SK-N-SH treated with all-trans-retinoic acid at 6 μM for 48 hours (cell line): ENCODE measurements at regions not wholly inside any gene's neighbourhood (a gene's known extent, or its start where the extent isn't known, plus 50 kb on each side); places are given as distances from the start of the nearest gene placed in this dataset.

Source experiments
- ATAC-seq: fragments of 200-7000 bp; cut with Tn5 transposase; 3 replicates; pipeline ENCODE4 v1.9.1; 2020; ENCODE audit warnings: mild to moderate bottlenecking, moderate library complexity
- ARNTL ChIP-seq: fragments of 450-650 bp; formaldehyde crosslinking; IDR thresholded peaks from 2 replicates; pipeline ENCODE4 v1.5.0; 2020; ENCODE audit warnings: low read depth, mild to moderate bottlenecking, moderate library complexity, borderline replicate concordance
- BACH2 ChIP-seq: fragments of 250-450 bp; sonication (Bioruptor Pico); IDR thresholded peaks from 2 replicates; pipeline ENCODE4 v1.9.0; 2021; ENCODE audit warnings: mild to moderate bottlenecking, borderline replicate concordance
- CSDC2 ChIP-seq: fragments of 250-450 bp; sonication (Bioruptor Pico); IDR thresholded peaks from 2 replicates; pipeline ENCODE4 v1.5.0; 2020; ENCODE audit warnings: mild to moderate bottlenecking, moderate library complexity
- ESRRG ChIP-seq: fragments of 250-450 bp; sonication (Bioruptor Pico); IDR thresholded peaks from 2 replicates; pipeline ENCODE4 v1.6.1; 2021; ENCODE audit warnings: mild to moderate bottlenecking
- GLIS3 ChIP-seq: fragments of 250-450 bp; sonication (Bioruptor Pico); IDR thresholded peaks from 2 replicates; pipeline ENCODE4 v1.5.0; 2020; ENCODE audit warnings: mild to moderate bottlenecking, moderate library complexity
- ISL1 ChIP-seq: fragments of 250-450 bp; sonication (Bioruptor Pico); IDR thresholded peaks from 2 replicates; pipeline ENCODE4 v2.1.2; 2022; ENCODE audit warnings: mild to moderate bottlenecking, moderate library complexity
- OSR1 ChIP-seq: fragments of 250-450 bp; sonication (Bioruptor Pico); IDR thresholded peaks from 2 replicates; pipeline ENCODE4 v1.8.0; 2022; ENCODE audit warnings: moderate library complexity, mild to moderate bottlenecking, inconsistent platforms
- PPARA ChIP-seq: fragments of 250-450 bp; sonication (Bioruptor Pico); IDR thresholded peaks from 2 replicates; pipeline ENCODE4 v1.5.0; 2020; ENCODE audit warnings: mild to moderate bottlenecking, borderline replicate concordance
- TCF4 ChIP-seq: fragments of 250-450 bp; sonication (Bioruptor Pico); IDR thresholded peaks from 2 replicates; pipeline ENCODE4 v1.8.0; 2021; ENCODE audit warnings: mild to moderate bottlenecking, moderate library complexity, borderline replicate concordance
- TOX ChIP-seq: fragments of 250-450 bp; sonication (Bioruptor Pico); IDR thresholded peaks from 2 replicates; pipeline ENCODE4 v1.8.0; 2021; ENCODE audit warnings: mild to moderate bottlenecking, moderate library complexity, borderline replicate concordance
- ZC3H10 ChIP-seq: fragments of 250-450 bp; sonication (Bioruptor Pico); IDR thresholded peaks from 2 replicates; pipeline ENCODE4 v1.5.1; 2021; ENCODE audit warnings: mild to moderate bottlenecking, moderate library complexity
- ZFP3 ChIP-seq: fragments of 250-450 bp; sonication (Bioruptor Pico); IDR thresholded peaks from 2 replicates; pipeline ENCODE4 v1.5.0; 2020; ENCODE audit warnings: mild to moderate bottlenecking, moderate library complexity
- ZNF565 ChIP-seq: fragments of 450-650 bp; formaldehyde crosslinking; conservative IDR thresholded peaks from 2 replicates; pipeline ENCODE4 v1.5.0; 2020; ENCODE audit warnings: low read depth, mild to moderate bottlenecking, moderate library complexity
- ZNF70 ChIP-seq: fragments of 450-650 bp; formaldehyde crosslinking; IDR thresholded peaks from 2 replicates; pipeline ENCODE4 v1.5.0; 2020; ENCODE audit warnings: mild to moderate bottlenecking, moderate library complexity
- ZNF8 ChIP-seq: fragments of 450-650 bp; formaldehyde crosslinking; IDR thresholded peaks from 2 replicates; pipeline ENCODE4 v1.5.0; 2020; ENCODE audit warnings: mild to moderate bottlenecking, moderate library complexity
- TF ChIP-seq, protein P1 (sequence below): fragments of 250-450 bp; sonication (Bioruptor Pico); IDR thresholded peaks from 2 replicates; pipeline ENCODE4 v1.5.1; 2021; ENCODE audit warnings: mild to moderate bottlenecking, moderate library complexity
- TF ChIP-seq, protein P2 (sequence below): fragments of 250-450 bp; sonication (Bioruptor Pico); IDR thresholded peaks from 2 replicates; pipeline ENCODE4 v1.5.1; 2020; ENCODE audit warnings: low read depth, mild to moderate bottlenecking, moderate library complexity
- TF ChIP-seq, protein P3 (sequence below): fragments of 250-450 bp; sonication (Bioruptor Pico); IDR thresholded peaks from 2 replicates; pipeline ENCODE4 v1.8.0; 2021; ENCODE audit warnings: low read depth, mild to moderate bottlenecking, moderate library complexity, borderline replicate concordance
- TF ChIP-seq, protein P4 (sequence below): fragments of 250-450 bp; sonication (Bioruptor Pico); IDR thresholded peaks from 2 replicates; pipeline ENCODE4 v1.5.0; 2020; ENCODE audit warnings: mild to moderate bottlenecking, moderate library complexity
- TF ChIP-seq, protein P5 (sequence below): fragments of 250-450 bp; sonication (Bioruptor Pico); IDR thresholded peaks from 2 replicates; pipeline ENCODE4 v1.8.0; 2020; ENCODE audit warnings: mild to moderate bottlenecking, moderate library complexity, borderline replicate concordance

DNA sequence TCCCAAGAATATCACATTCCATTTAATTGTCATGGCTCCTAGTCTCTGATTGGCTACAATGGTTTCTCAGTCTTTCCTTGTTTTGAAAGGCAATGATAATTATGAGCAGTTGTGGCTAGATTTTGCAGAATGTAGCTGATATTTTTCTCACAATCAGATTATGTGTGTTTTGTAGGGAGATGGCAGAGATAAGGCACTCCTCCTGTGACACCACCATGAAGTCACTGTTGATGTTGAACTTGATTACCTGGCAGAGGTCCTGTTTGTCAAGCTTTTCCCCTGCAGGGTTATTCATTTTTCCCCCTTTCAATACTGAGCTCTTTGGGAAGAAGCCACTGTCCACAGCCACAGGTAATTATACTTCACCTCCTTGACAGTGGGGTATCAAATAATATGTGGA is 602.9 kb upstream of the PFKP start:
- ATAC-seq = no peak
- no peak for TF ChIP-seq BACH2 (CRISPR knock-in tag)
- TF ChIP-seq, protein P1, sequence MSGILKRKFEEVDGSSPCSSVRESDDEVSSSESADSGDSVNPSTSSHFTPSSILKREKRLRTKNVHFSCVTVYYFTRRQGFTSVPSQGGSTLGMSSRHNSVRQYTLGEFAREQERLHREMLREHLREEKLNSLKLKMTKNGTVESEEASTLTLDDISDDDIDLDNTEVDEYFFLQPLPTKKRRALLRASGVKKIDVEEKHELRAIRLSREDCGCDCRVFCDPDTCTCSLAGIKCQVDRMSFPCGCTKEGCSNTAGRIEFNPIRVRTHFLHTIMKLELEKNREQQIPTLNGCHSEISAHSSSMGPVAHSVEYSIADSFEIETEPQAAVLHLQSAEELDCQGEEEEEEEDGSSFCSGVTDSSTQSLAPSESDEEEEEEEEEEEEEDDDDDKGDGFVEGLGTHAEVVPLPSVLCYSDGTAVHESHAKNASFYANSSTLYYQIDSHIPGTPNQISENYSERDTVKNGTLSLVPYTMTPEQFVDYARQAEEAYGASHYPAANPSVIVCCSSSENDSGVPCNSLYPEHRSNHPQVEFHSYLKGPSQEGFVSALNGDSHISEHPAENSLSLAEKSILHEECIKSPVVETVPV = no peak
- TF ChIP-seq ZNF70 (CRISPR knock-in tag) = no peak
- TF ChIP-seq, protein P2, sequence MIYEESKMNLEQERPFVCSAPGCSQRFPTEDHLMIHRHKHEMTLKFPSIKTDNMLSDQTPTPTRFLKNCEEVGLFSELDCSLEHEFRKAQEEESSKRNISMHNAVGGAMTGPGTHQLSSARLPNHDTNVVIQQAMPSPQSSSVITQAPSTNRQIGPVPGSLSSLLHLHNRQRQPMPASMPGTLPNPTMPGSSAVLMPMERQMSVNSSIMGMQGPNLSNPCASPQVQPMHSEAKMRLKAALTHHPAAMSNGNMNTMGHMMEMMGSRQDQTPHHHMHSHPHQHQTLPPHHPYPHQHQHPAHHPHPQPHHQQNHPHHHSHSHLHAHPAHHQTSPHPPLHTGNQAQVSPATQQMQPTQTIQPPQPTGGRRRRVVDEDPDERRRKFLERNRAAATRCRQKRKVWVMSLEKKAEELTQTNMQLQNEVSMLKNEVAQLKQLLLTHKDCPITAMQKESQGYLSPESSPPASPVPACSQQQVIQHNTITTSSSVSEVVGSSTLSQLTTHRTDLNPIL (CRISPR knock-in tag) = no peak
- TF ChIP-seq, protein P3, sequence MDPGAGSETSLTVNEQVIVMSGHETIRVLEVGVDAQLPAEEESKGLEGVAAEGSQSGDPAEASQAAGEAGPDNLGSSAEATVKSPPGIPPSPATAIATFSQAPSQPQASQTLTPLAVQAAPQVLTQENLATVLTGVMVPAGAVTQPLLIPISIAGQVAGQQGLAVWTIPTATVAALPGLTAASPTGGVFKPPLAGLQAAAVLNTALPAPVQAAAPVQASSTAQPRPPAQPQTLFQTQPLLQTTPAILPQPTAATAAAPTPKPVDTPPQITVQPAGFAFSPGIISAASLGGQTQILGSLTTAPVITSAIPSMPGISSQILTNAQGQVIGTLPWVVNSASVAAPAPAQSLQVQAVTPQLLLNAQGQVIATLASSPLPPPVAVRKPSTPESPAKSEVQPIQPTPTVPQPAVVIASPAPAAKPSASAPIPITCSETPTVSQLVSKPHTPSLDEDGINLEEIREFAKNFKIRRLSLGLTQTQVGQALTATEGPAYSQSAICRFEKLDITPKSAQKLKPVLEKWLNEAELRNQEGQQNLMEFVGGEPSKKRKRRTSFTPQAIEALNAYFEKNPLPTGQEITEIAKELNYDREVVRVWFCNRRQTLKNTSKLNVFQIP (CRISPR knock-in tag) = no peak
- TF ChIP-seq PPARA (CRISPR knock-in tag) = no peak
- no peak for TF ChIP-seq OSR1 (CRISPR knock-in tag)
- TF ChIP-seq ZFP3 (CRISPR knock-in tag) = no peak
- no peak for TF ChIP-seq GLIS3

DNA sequence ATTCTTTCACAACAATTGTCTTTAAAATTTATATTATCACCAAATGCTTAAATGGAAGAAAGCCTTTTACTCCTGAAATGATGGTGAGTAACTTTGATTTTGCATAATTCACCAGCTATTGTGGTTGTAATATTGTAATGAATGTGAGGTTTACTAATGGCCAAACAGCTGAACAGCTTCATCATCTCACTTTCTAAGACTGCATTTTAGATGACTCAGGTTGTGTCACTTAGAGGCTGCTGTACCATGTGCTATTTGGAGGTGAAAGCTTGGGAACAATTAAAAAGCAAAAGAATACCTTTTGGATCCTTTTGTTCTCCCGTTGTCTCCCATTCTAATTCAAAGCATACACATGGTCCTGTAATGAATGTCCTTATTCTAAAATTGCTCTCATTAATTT is 604.0 kb upstream of the PFKP start:
- ATAC-seq = no peak
- TF ChIP-seq, protein P4, sequence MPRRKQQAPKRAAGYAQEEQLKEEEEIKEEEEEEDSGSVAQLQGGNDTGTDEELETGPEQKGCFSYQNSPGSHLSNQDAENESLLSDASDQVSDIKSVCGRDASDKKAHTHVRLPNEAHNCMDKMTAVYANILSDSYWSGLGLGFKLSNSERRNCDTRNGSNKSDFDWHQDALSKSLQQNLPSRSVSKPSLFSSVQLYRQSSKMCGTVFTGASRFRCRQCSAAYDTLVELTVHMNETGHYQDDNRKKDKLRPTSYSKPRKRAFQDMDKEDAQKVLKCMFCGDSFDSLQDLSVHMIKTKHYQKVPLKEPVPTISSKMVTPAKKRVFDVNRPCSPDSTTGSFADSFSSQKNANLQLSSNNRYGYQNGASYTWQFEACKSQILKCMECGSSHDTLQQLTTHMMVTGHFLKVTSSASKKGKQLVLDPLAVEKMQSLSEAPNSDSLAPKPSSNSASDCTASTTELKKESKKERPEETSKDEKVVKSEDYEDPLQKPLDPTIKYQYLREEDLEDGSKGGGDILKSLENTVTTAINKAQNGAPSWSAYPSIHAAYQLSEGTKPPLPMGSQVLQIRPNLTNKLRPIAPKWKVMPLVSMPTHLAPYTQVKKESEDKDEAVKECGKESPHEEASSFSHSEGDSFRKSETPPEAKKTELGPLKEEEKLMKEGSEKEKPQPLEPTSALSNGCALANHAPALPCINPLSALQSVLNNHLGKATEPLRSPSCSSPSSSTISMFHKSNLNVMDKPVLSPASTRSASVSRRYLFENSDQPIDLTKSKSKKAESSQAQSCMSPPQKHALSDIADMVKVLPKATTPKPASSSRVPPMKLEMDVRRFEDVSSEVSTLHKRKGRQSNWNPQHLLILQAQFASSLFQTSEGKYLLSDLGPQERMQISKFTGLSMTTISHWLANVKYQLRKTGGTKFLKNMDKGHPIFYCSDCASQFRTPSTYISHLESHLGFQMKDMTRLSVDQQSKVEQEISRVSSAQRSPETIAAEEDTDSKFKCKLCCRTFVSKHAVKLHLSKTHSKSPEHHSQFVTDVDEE (CRISPR knock-in tag) = no peak
- TF ChIP-seq BACH2 (CRISPR knock-in tag) = no peak
- no peak for TF ChIP-seq GLIS3
- TF ChIP-seq, protein P3 (CRISPR knock-in tag) = no peak
- TF ChIP-seq ZNF70 (CRISPR knock-in tag) = no peak
- TF ChIP-seq ZNF565 (CRISPR knock-in tag) = no peak
- TF ChIP-seq, protein P5, sequence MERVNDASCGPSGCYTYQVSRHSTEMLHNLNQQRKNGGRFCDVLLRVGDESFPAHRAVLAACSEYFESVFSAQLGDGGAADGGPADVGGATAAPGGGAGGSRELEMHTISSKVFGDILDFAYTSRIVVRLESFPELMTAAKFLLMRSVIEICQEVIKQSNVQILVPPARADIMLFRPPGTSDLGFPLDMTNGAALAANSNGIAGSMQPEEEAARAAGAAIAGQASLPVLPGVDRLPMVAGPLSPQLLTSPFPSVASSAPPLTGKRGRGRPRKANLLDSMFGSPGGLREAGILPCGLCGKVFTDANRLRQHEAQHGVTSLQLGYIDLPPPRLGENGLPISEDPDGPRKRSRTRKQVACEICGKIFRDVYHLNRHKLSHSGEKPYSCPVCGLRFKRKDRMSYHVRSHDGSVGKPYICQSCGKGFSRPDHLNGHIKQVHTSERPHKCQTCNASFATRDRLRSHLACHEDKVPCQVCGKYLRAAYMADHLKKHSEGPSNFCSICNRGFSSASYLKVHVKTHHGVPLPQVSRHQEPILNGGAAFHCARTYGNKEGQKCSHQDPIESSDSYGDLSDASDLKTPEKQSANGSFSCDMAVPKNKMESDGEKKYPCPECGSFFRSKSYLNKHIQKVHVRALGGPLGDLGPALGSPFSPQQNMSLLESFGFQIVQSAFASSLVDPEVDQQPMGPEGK (CRISPR knock-in tag) = no peak
- TF ChIP-seq OSR1 (CRISPR knock-in tag) = no peak
- TF ChIP-seq ARNTL (CRISPR knock-in tag) = no peak
- no peak for TF ChIP-seq TOX
- no peak for TF ChIP-seq ISL1
- TF ChIP-seq PPARA (CRISPR knock-in tag) = no peak
- no peak for TF ChIP-seq CSDC2 (CRISPR knock-in tag)
- no peak for TF ChIP-seq TCF4 (CRISPR knock-in tag)
- no peak for TF ChIP-seq ZNF8
- TF ChIP-seq, all 23 proteins: peak for 0

DNA sequence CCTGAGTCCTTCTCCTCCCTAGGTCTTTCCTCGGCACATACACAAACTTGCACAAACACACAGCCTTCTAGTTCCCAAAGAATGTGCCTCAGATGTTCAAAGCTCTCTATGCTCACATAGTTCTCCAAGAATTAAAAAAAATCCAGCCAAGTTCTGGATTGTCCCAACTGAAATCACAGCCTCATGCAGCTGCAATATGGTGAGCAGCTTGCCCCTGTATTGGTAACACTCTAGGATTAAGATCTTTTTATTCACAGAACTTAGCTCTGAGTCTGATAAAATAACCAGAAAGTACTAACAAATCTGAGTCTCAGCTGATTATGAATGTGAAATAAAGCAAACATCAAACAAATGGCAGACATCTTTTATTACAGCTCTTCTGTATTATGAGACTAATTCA is 604.8 kb upstream of the PFKP start:
- no peak for ATAC-seq
- TF ChIP-seq PPARA (CRISPR knock-in tag) (no peak), ESRRG (CRISPR knock-in tag) (no peak), ISL1 (no peak), CSDC2 (CRISPR knock-in tag) (no peak), BACH2 (CRISPR knock-in tag) (no peak), TCF4 (CRISPR knock-in tag) (no peak), ZC3H10 (CRISPR knock-in tag) (no peak), ZNF70 (CRISPR knock-in tag) (no peak), GLIS3 (no peak), ARNTL (CRISPR knock-in tag) (no peak)
- TF ChIP-seq, protein P2 (CRISPR knock-in tag) = no peak
- TF ChIP-seq, protein P4 (CRISPR knock-in tag) = no peak
